H1 (cell line): ENCODE measurements at regions not wholly inside any gene's neighbourhood (a gene's known extent, or its start where the extent isn't known, plus 50 kb on each side); places are given as distances from the start of the nearest gene placed in this dataset.

ENCODE experiments used
- BRCA1 ChIP-seq: IDR thresholded peaks from 2 replicates; pipeline ENCODE4 v1.6.1; 2012; ENCODE audit warnings: low read depth, low read length, improper control_type of control experiment
- CHD2 ChIP-seq: IDR thresholded peaks from 2 replicates; pipeline ENCODE4 v1.6.1; 2012; ENCODE audit warnings: low read length, improper control_type of control experiment
- EGR1 ChIP-seq: IDR thresholded peaks from 2 replicates; pipeline ENCODE4 v1.6.1; 2011; ENCODE audit warnings: low read depth, low read length, borderline replicate concordance
- EZH2 ChIP-seq: fragments of 200-600 bp; sonication (generic); IDR thresholded peaks from 2 replicates; pipeline ENCODE4 v1.7.1; 2012; ENCODE audit warnings: low read depth, mild to moderate bottlenecking, moderate library complexity, low read length, inconsistent platforms; ENCODE audit not compliant: severe bottlenecking
- GTF2F1 ChIP-seq: IDR thresholded peaks from 2 replicates; pipeline ENCODE4 v1.6.1; 2012; ENCODE audit warnings: low read depth, low read length, improper control_type of control experiment, borderline replicate concordance
- KDM1A ChIP-seq: fragments of 200-600, 300-600 bp; sonication (generic); IDR thresholded peaks from 2 replicates; pipeline ENCODE4 v1.7.1; 2016; ENCODE audit warnings: mild to moderate bottlenecking, low read length, borderline replicate concordance
- POLR2AphosphoS5 ChIP-seq: IDR thresholded peaks from 2 replicates; pipeline ENCODE4 v1.6.1; 2011; ENCODE audit warnings: low read depth, low read length
- SRF ChIP-seq: IDR thresholded peaks from 2 replicates; pipeline ENCODE4 v1.6.1; 2011; ENCODE audit warnings: mild to moderate bottlenecking, low read depth, low read length, moderate library complexity
- TBP ChIP-seq: IDR thresholded peaks from 2 replicates; pipeline ENCODE4 v1.6.1; 2011; ENCODE audit warnings: low read depth, low read length, improper control_type of control experiment
- YY1 ChIP-seq: IDR thresholded peaks from 2 replicates; pipeline ENCODE4 v1.6.1; 2011; ENCODE audit warnings: low read depth, mild to moderate bottlenecking, low read length
- TF ChIP-seq, protein P1 (sequence below), 3 experiments: IDR thresholded peaks; 1 replicate in 2 of 3; 2 replicates in 1 of 3; pipeline versions ENCODE4 v1.5.1 to v1.6.1; 2011; ENCODE audit warnings: low read length in 3 of 3, mild to moderate bottlenecking in 3 of 3, inconsistent platforms in 2 of 3, low read depth in 1 of 3, moderate library complexity in 1 of 3; ENCODE audit not compliant: insufficient read depth in 1 of 3; ENCODE audit errors: control extremely low read depth in 1 of 3
- TF ChIP-seq, protein P2 (sequence below): IDR thresholded peaks from 2 replicates; pipeline ENCODE4 v1.6.1; 2012; ENCODE audit warnings: inconsistent platforms

DNA sequence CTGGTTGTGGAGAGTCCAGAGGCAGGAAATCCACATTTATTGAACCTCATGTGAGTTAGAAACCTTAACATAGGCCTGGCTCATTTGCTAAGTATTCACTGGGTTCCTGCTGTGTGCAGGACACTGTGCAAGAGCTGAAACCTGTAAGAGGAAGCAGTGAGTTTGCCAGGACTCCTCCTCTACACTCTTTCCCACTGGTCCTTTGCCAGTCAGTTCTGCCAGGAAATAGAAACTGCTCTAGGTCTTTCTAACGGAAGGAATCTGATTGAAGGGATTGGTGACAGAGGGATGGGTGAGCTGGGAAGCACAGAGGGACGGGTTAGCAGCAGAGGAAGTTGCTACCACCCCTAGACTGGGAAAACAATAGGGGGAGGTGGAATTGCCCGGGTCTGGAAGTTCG lies 234.2 kb upstream of the ECI2 start:
- TF ChIP-seq, protein P1, sequence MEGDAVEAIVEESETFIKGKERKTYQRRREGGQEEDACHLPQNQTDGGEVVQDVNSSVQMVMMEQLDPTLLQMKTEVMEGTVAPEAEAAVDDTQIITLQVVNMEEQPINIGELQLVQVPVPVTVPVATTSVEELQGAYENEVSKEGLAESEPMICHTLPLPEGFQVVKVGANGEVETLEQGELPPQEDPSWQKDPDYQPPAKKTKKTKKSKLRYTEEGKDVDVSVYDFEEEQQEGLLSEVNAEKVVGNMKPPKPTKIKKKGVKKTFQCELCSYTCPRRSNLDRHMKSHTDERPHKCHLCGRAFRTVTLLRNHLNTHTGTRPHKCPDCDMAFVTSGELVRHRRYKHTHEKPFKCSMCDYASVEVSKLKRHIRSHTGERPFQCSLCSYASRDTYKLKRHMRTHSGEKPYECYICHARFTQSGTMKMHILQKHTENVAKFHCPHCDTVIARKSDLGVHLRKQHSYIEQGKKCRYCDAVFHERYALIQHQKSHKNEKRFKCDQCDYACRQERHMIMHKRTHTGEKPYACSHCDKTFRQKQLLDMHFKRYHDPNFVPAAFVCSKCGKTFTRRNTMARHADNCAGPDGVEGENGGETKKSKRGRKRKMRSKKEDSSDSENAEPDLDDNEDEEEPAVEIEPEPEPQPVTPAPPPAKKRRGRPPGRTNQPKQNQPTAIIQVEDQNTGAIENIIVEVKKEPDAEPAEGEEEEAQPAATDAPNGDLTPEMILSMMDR (IDR thresholded peaks at IDR 0.05; ENCODE audit: control extremely low read depth in 1 of 3, insufficient read depth in 1 of 3, low read depth in 1 of 3, low read length in 3 of 3), result no peak
- TF ChIP-seq POLR2AphosphoS5 (no peak), EGR1 (no peak), CHD2 (no peak), YY1 (no peak), KDM1A (no peak), BRCA1 (no peak), TBP (no peak), SRF (no peak), GTF2F1 (no peak), EZH2 (no peak)
- TF ChIP-seq, protein P2, sequence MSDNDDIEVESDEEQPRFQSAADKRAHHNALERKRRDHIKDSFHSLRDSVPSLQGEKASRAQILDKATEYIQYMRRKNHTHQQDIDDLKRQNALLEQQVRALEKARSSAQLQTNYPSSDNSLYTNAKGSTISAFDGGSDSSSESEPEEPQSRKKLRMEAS, result no peak
